ENCODE measurements at regions not wholly inside any gene's neighbourhood (a gene's known extent, or its start where the extent isn't known, plus 50 kb on each side); places are given as distances from the start of the nearest gene placed in this dataset.

- ATAC-seq (ENCODE audit: low read depth) = no peak
- intact Hi-C loops (cut with micrococcal nuclease) = no loop called here
- Histone ChIP-seq H3K4me2 (replicated peaks; ENCODE audit: low read depth, low read length, poor library complexity, severe bottlenecking) (no peak overlapping the region), H3K4me3 (ENCODE audit: control extremely low read depth in 1 of 5, extremely low read depth in 1 of 5, insufficient read depth in 1 of 5, low read depth in 2 of 5, low read length in 4 of 5) (no peak overlapping the region), H3K9me3 (ENCODE audit: control extremely low read depth in 1 of 3, control insufficient read depth in 2 of 3, insufficient read depth in 1 of 3, low read length in 2 of 3) (no peaks in the 10 kb centered on the region), H3K27ac (ENCODE audit: low read length in 2 of 2) (no peak overlapping the region), H3K9ac (ENCODE audit: low read length) (no peak overlapping the region), H3K79me2 (ENCODE audit: control insufficient read depth, insufficient read depth, low read length) (no peaks in the 10 kb centered on the region), H4K20me1 (ENCODE audit: control insufficient read depth, insufficient read depth, low read length, poor library complexity, severe bottlenecking) (no peaks in the 10 kb centered on the region), H3K4me1 (ENCODE audit: control insufficient read depth in 2 of 2, insufficient read depth in 2 of 2, low read length in 2 of 2) (no peaks in the 10 kb centered on the region), H3K27me3 (replicated peaks in 1 of 4; ENCODE audit: control extremely low read depth in 1 of 4, control insufficient read depth in 3 of 4, insufficient read depth in 4 of 4, low read length in 3 of 4) (no peaks in the 10 kb centered on the region), H3K36me3 (replicated peaks in 1 of 2; ENCODE audit: control extremely low read depth in 1 of 2, control insufficient read depth in 1 of 2, extremely low read depth in 1 of 2, insufficient read depth in 2 of 2, low read length in 1 of 2) (no peaks in the 10 kb centered on the region), H2AFZ (ENCODE audit: insufficient read depth, low read depth, low read length, poor library complexity, severe bottlenecking) (no peak overlapping the region)
- 80% methylated on average over 1 of the region's 3 CpGs for WGBS (ENCODE audit: insufficient coverage)
- H3K27me3 Mint-ChIP-seq = peaks cover 3% of the 10 kb centered on the region
- ChIA-PET CTCF (no interaction called here), POLR2A (no interaction called here)
- TF ChIP-seq EZH2 (IDR thresholded peaks at IDR 0.05; ENCODE audit: borderline replicate concordance, insufficient read depth, low read depth, low read length, poor library complexity, severe bottlenecking) (no peak), CTCF (IDR thresholded peaks at IDR 0.05) (no peak)
- DNase-seq = no peak
- no peaks in the 10 kb centered on the region for H3K4me1 Mint-ChIP-seq
- H3K4me3 Mint-ChIP-seq = no peak overlapping the region
- no peak overlapping the region for H3K27ac Mint-ChIP-seq
- no peaks in the 10 kb centered on the region for H3K9me3 Mint-ChIP-seq (ENCODE audit: insufficient read depth)
These were observed 117.0 kb upstream of the ASCC3 start for GRCh38 chr6:100998111-100998510.

- Mint-ChIP-seq H3K27ac (no peak overlapping the region), H3K4me1 (no peaks in the 10 kb centered on the region), H3K4me3 (no peak overlapping the region), H3K27me3 (peaks cover 3% of the 10 kb centered on the region), H3K9me3 (ENCODE audit: insufficient read depth) (no peaks in the 10 kb centered on the region)
- Histone ChIP-seq H3K4me3 (ENCODE audit: control extremely low read depth in 1 of 5, extremely low read depth in 1 of 5, insufficient read depth in 1 of 5, low read depth in 2 of 5, low read length in 4 of 5) (no peak overlapping the region), H4K20me1 (ENCODE audit: control insufficient read depth, insufficient read depth, low read length, poor library complexity, severe bottlenecking) (no peaks in the 10 kb centered on the region), H3K4me1 (ENCODE audit: control insufficient read depth in 2 of 2, insufficient read depth in 2 of 2, low read length in 2 of 2) (no peaks in the 10 kb centered on the region), H3K4me2 (replicated peaks; ENCODE audit: low read depth, low read length, poor library complexity, severe bottlenecking) (no peak overlapping the region), H3K9me3 (ENCODE audit: control extremely low read depth in 1 of 3, control insufficient read depth in 2 of 3, insufficient read depth in 1 of 3, low read length in 2 of 3) (no peaks in the 10 kb centered on the region), H3K27me3 (replicated peaks in 1 of 4; ENCODE audit: control extremely low read depth in 1 of 4, control insufficient read depth in 3 of 4, insufficient read depth in 4 of 4, low read length in 3 of 4) (no peaks in the 10 kb centered on the region), H3K36me3 (replicated peaks in 1 of 2; ENCODE audit: control extremely low read depth in 1 of 2, control insufficient read depth in 1 of 2, extremely low read depth in 1 of 2, insufficient read depth in 2 of 2, low read length in 1 of 2) (no peaks in the 10 kb centered on the region), H3K9ac (ENCODE audit: low read length) (no peak overlapping the region), H3K27ac (ENCODE audit: low read length in 2 of 2) (no peak overlapping the region), H3K79me2 (ENCODE audit: control insufficient read depth, insufficient read depth, low read length) (no peaks in the 10 kb centered on the region), H2AFZ (ENCODE audit: insufficient read depth, low read depth, low read length, poor library complexity, severe bottlenecking) (no peak overlapping the region)
- ATAC-seq (ENCODE audit: low read depth) = no peak
- TF ChIP-seq EZH2 (IDR thresholded peaks at IDR 0.05; ENCODE audit: borderline replicate concordance, insufficient read depth, low read depth, low read length, poor library complexity, severe bottlenecking) (no peak), CTCF (IDR thresholded peaks at IDR 0.05) (no peak)
- intact Hi-C loops (cut with micrococcal nuclease) = no loop called here
- DNase-seq = no peak
- ChIA-PET CTCF (no interaction called here), POLR2A (no interaction called here)
- WGBS (ENCODE audit: insufficient coverage) = 50% methylated on average over 2 of the region's 2 CpGs
These were observed 118.0 kb upstream of the ASCC3 start for GRCh38 chr6:100999034-100999597.

Data from B cell (primary cell).